H1 (cell line): ENCODE measurements at regions not wholly inside any gene's neighbourhood (a gene's known extent, or its start where the extent isn't known, plus 50 kb on each side); places are given as distances from the start of the nearest gene placed in this dataset.

Source experiments
- CREB1 ChIP-seq: IDR thresholded peaks from 2 replicates; pipeline ENCODE4 v1.6.1; 2012; ENCODE audit warnings: inconsistent platforms
- KDM1A ChIP-seq: fragments of 200-600, 300-600 bp; sonication (generic); IDR thresholded peaks from 2 replicates; pipeline ENCODE4 v1.7.1; 2016; ENCODE audit warnings: mild to moderate bottlenecking, low read length, borderline replicate concordance

GRCh38 chr6:20341096-20341495, 60.6 kb upstream of the E2F3 start (continued):
- TF ChIP-seq CREB1 = no peak
- TF ChIP-seq KDM1A = no peak
